H1 (cell line): ENCODE measurements at regions not wholly inside any gene's neighbourhood (a gene's known extent, or its start where the extent isn't known, plus 50 kb on each side); places are given as distances from the start of the nearest gene placed in this dataset.

Experiments
- CTCF ChIP-seq, 3 experiments: IDR thresholded peaks; 1 replicate in 2 of 3; 2 replicates in 1 of 3; pipeline versions ENCODE4 v1.5.1 to v1.6.1; 2011; ENCODE audit warnings: low read length in 3 of 3, mild to moderate bottlenecking in 3 of 3, inconsistent platforms in 2 of 3, low read depth in 1 of 3, moderate library complexity in 1 of 3; ENCODE audit not compliant: insufficient read depth in 1 of 3; ENCODE audit errors: control extremely low read depth in 1 of 3
- TF ChIP-seq, protein P1 (sequence below): IDR thresholded peaks from 2 replicates; pipeline ENCODE4 v1.6.1; 2011; ENCODE audit warnings: low read length, improper control_type of control experiment

GRCh38 chr3:181932039-181932438, 220.3 kb downstream of the SOX2 start:
- no peak for TF ChIP-seq CTCF (IDR thresholded peaks at IDR 0.05; ENCODE audit: control extremely low read depth in 1 of 3, insufficient read depth in 1 of 3, low read depth in 1 of 3, low read length in 3 of 3)
- TF ChIP-seq, protein P1, sequence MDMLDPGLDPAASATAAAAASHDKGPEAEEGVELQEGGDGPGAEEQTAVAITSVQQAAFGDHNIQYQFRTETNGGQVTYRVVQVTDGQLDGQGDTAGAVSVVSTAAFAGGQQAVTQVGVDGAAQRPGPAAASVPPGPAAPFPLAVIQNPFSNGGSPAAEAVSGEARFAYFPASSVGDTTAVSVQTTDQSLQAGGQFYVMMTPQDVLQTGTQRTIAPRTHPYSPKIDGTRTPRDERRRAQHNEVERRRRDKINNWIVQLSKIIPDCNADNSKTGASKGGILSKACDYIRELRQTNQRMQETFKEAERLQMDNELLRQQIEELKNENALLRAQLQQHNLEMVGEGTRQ = no peak
